ENCODE measurements at regions not wholly inside any gene's neighbourhood (a gene's known extent, or its start where the extent isn't known, plus 50 kb on each side); places are given as distances from the start of the nearest gene placed in this dataset.

- no peak overlapping the region for H3K27ac ChIP-seq
- H3K9me3 ChIP-seq (ENCODE audit: low read depth): no peaks in the 10 kb centered on the region
- no peaks in the 10 kb centered on the region for H3K4me1 ChIP-seq
- H3K36me3 ChIP-seq: no peaks in the 10 kb centered on the region
- Mint-ChIP-seq H3K4me1 (no peaks in the 10 kb centered on the region), H3K9me3 (no peaks in the 10 kb centered on the region), H3K36me3 (no peaks in the 10 kb centered on the region), H3K27ac (no peak overlapping the region), H3K4me3 (no peak overlapping the region), H3K27me3 (ENCODE audit: insufficient read depth, low read depth) (peaks cover 4% of the 10 kb centered on the region)
- H2AFZ ChIP-seq (replicated peaks): no peak overlapping the region
- H3K79me2 ChIP-seq (ENCODE audit: low read depth): no peaks in the 10 kb centered on the region
- H3K9ac ChIP-seq: no peak overlapping the region
- no peaks in the 10 kb centered on the region for H4K20me1 ChIP-seq (ENCODE audit: low read depth)
- H3K27me3 ChIP-seq: no peaks in the 10 kb centered on the region
- no peak for DNase-seq (ENCODE audit: low spot score)
- TF ChIP-seq EZH2phosphoT487 (IDR thresholded peaks at IDR 0.05): no peak
- TF ChIP-seq, protein P1, sequence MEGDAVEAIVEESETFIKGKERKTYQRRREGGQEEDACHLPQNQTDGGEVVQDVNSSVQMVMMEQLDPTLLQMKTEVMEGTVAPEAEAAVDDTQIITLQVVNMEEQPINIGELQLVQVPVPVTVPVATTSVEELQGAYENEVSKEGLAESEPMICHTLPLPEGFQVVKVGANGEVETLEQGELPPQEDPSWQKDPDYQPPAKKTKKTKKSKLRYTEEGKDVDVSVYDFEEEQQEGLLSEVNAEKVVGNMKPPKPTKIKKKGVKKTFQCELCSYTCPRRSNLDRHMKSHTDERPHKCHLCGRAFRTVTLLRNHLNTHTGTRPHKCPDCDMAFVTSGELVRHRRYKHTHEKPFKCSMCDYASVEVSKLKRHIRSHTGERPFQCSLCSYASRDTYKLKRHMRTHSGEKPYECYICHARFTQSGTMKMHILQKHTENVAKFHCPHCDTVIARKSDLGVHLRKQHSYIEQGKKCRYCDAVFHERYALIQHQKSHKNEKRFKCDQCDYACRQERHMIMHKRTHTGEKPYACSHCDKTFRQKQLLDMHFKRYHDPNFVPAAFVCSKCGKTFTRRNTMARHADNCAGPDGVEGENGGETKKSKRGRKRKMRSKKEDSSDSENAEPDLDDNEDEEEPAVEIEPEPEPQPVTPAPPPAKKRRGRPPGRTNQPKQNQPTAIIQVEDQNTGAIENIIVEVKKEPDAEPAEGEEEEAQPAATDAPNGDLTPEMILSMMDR (IDR thresholded peaks at IDR 0.05): no peak
- no peak for TF ChIP-seq EZH2 (IDR thresholded peaks at IDR 0.05)
- no peaks in the 10 kb centered on the region for H3F3A ChIP-seq (ENCODE audit: low read depth)
- no peak overlapping the region for H3K4me2 ChIP-seq
- no peak overlapping the region for H3K4me3 ChIP-seq
These were observed 483.2 kb upstream of the MKI67 start for GRCh38 chr10:128609460-128609859.

- no peaks in the 10 kb centered on the region for H3K36me3 Mint-ChIP-seq
These were observed 483.9 kb upstream of the MKI67 start for GRCh38 chr10:128610113-128610512.

GRCh38 chr10:128612195-128612594, 486.0 kb upstream of the MKI67 start:
- H2AFZ ChIP-seq (replicated peaks): no peak overlapping the region
- H3K4me1 Mint-ChIP-seq: no peaks in the 10 kb centered on the region
- no peaks in the 10 kb centered on the region for H3K4me1 ChIP-seq
- DNase-seq (ENCODE audit: low spot score): no peak
- H3K27me3 Mint-ChIP-seq (ENCODE audit: insufficient read depth, low read depth): peaks cover 5% of the 10 kb centered on the region
- H3K4me2 ChIP-seq: no peak overlapping the region
- no peaks in the 10 kb centered on the region for H3K36me3 ChIP-seq
- no peak overlapping the region for H3K4me3 Mint-ChIP-seq
- H4K20me1 ChIP-seq (ENCODE audit: low read depth): no peaks in the 10 kb centered on the region
- no peaks in the 10 kb centered on the region for H3K36me3 Mint-ChIP-seq
- no peak overlapping the region for H3K27ac Mint-ChIP-seq
- H3K9ac ChIP-seq: no peak overlapping the region
- no peaks in the 10 kb centered on the region for H3K9me3 ChIP-seq (ENCODE audit: low read depth)
- H3K27ac ChIP-seq: no peak overlapping the region
- no peaks in the 10 kb centered on the region for H3K9me3 Mint-ChIP-seq
- H3K4me3 ChIP-seq: no peak overlapping the region
- H3K79me2 ChIP-seq (ENCODE audit: low read depth): no peaks in the 10 kb centered on the region
- no peaks in the 10 kb centered on the region for H3K27me3 ChIP-seq
- H3F3A ChIP-seq (ENCODE audit: low read depth): no peaks in the 10 kb centered on the region
- TF ChIP-seq, protein P1 (IDR thresholded peaks at IDR 0.05): no peak
- TF ChIP-seq EZH2 (IDR thresholded peaks at IDR 0.05) (no peak), EZH2phosphoT487 (IDR thresholded peaks at IDR 0.05) (no peak)

More at GRCh38 chr10:128610113-128610512, 483.9 kb upstream of the MKI67 start:
- no peak overlapping the region for H2AFZ ChIP-seq (replicated peaks)
- no peak overlapping the region for H3K9ac ChIP-seq
- no peaks in the 10 kb centered on the region for H3F3A ChIP-seq (ENCODE audit: low read depth)
- no peak overlapping the region for H3K27ac ChIP-seq
- H4K20me1 ChIP-seq (ENCODE audit: low read depth): no peaks in the 10 kb centered on the region
- H3K4me1 ChIP-seq: no peaks in the 10 kb centered on the region
- no peak overlapping the region for H3K4me3 ChIP-seq
- Mint-ChIP-seq H3K27ac (no peak overlapping the region), H3K9me3 (no peaks in the 10 kb centered on the region), H3K4me3 (no peak overlapping the region), H3K4me1 (no peaks in the 10 kb centered on the region), H3K27me3 (ENCODE audit: insufficient read depth, low read depth) (peaks cover 6% of the 10 kb centered on the region)
- no peaks in the 10 kb centered on the region for H3K36me3 ChIP-seq
- H3K4me2 ChIP-seq: no peak overlapping the region
- no peak for DNase-seq (ENCODE audit: low spot score)
- TF ChIP-seq EZH2phosphoT487 (IDR thresholded peaks at IDR 0.05): no peak
- no peaks in the 10 kb centered on the region for H3K9me3 ChIP-seq (ENCODE audit: low read depth)
- no peaks in the 10 kb centered on the region for H3K27me3 ChIP-seq
- H3K79me2 ChIP-seq (ENCODE audit: low read depth): no peaks in the 10 kb centered on the region

DNA sequence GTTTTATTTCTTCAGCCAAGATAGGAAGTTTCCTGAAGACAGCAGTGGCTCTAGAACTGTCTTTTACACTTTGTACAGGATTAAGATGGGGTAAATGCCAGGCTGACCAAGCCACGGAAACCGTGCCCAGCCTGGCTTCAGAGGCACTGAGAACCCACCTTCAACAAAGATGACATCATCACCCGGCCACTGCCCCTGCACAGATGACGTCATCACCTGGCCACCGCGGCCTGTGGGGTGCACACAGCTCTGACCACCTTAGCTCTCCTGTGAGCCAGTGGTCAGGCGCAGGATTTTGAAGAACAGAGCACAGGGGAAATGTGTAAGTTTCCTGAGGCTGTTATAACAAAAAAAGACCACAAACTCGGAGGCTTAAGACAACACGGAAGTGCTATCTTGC, 486.4 kb upstream of the MKI67 start:
- peaks cover 4% of the 10 kb centered on the region for H3K27me3 Mint-ChIP-seq (ENCODE audit: insufficient read depth, low read depth)
- H3K4me3 Mint-ChIP-seq: no peak overlapping the region

More for the DNA sequence above, 486.4 kb upstream of the MKI67 start:
- Histone ChIP-seq H3K36me3 (no peaks in the 10 kb centered on the region), H3K79me2 (ENCODE audit: low read depth) (no peaks in the 10 kb centered on the region), H3K4me3 (no peak overlapping the region), H3K4me2 (no peak overlapping the region), H3K9ac (no peak overlapping the region), H3F3A (ENCODE audit: low read depth) (no peaks in the 10 kb centered on the region), H4K20me1 (ENCODE audit: low read depth) (no peaks in the 10 kb centered on the region), H2AFZ (replicated peaks) (no peak overlapping the region), H3K27me3 (no peaks in the 10 kb centered on the region), H3K27ac (no peak overlapping the region), H3K9me3 (ENCODE audit: low read depth) (no peaks in the 10 kb centered on the region), H3K4me1 (no peaks in the 10 kb centered on the region)
- Mint-ChIP-seq H3K4me1 (no peaks in the 10 kb centered on the region), H3K9me3 (no peaks in the 10 kb centered on the region), H3K27ac (no peak overlapping the region), H3K36me3 (no peaks in the 10 kb centered on the region)
- TF ChIP-seq EZH2 (IDR thresholded peaks at IDR 0.05): no peak
- TF ChIP-seq EZH2phosphoT487 (IDR thresholded peaks at IDR 0.05): no peak
- TF ChIP-seq, protein P1 (IDR thresholded peaks at IDR 0.05): no peak
- no peak for DNase-seq (ENCODE audit: low spot score)
